Jurkat, Clone E6-1 (cell line): ENCODE measurements at regions not wholly inside any gene's neighbourhood (a gene's known extent, or its start where the extent isn't known, plus 50 kb on each side); places are given as distances from the start of the nearest gene placed in this dataset.
"Not testable (repeated sequence)": the region's sequence is repeated elsewhere in the genome, so short reads cannot be mapped to it uniquely, and the experiment has no call there.

ENCODE experiments used
- DNase-seq: peaks from one replicate; pipeline ENCODE4 v3.0.0-alpha.2; 2011; ENCODE audit warnings: low read depth, low spot score
- H3K4me3 ChIP-seq: 2 replicates; pipeline ENCODE4 v1.5.1; 2011; ENCODE audit warnings: mild to moderate bottlenecking, low read length, control low read depth, moderate library complexity

- DNase-seq, result no peak
- H3K4me3 ChIP-seq, result no peak overlapping the region
These were observed 329.3 kb upstream of the IRAK1BP1 start for GRCh38 chr6:78538002-78538401.

- DNase-seq, H3K4me3 ChIP-seq: not testable (repeated sequence)
These were observed 319.7 kb upstream of the IRAK1BP1 start for GRCh38 chr6:78547636-78548035.

- no peak for DNase-seq
These were observed 316.0 kb upstream of the IRAK1BP1 start for GRCh38 chr6:78551361-78551760.

GRCh38 chr6:78552435-78552834 is 314.9 kb upstream of the IRAK1BP1 start:
- no peak for DNase-seq
- no peak overlapping the region for H3K4me3 ChIP-seq

More at GRCh38 chr6:78551361-78551760, 316.0 kb upstream of the IRAK1BP1 start:
- no peak overlapping the region for H3K4me3 ChIP-seq

- H3K4me3 ChIP-seq, result no peak overlapping the region
- DNase-seq, result no peak
These were observed 313.0 kb upstream of the IRAK1BP1 start for GRCh38 chr6:78554341-78554740.

- H3K4me3 ChIP-seq, result no peak overlapping the region
- DNase-seq, result no peak
These were observed 308.3 kb upstream of the IRAK1BP1 start for GRCh38 chr6:78559056-78559455.

- H3K4me3 ChIP-seq, result no peak overlapping the region
- DNase-seq, result no peak
These were observed 306.3 kb upstream of the IRAK1BP1 start for GRCh38 chr6:78561015-78561414.

- H3K4me3 ChIP-seq, result no peak overlapping the region
- DNase-seq, result no peak
These were observed 301.4 kb upstream of the IRAK1BP1 start for GRCh38 chr6:78565997-78566396.

GRCh38 chr6:78570044-78570443 is 297.3 kb upstream of the IRAK1BP1 start:
- no peak for DNase-seq
- H3K4me3 ChIP-seq, result no peak overlapping the region

- no peak for DNase-seq
- no peak overlapping the region for H3K4me3 ChIP-seq
These were observed 289.8 kb upstream of the IRAK1BP1 start for GRCh38 chr6:78577585-78577984.

GRCh38 chr6:78578430-78578829 is 288.9 kb upstream of the IRAK1BP1 start:
- no peak overlapping the region for H3K4me3 ChIP-seq
- DNase-seq, result no peak

GRCh38 chr6:78580923-78581322 is 286.4 kb upstream of the IRAK1BP1 start:
- H3K4me3 ChIP-seq, result no peak overlapping the region
- no peak for DNase-seq

GRCh38 chr6:78583079-78583478 is 284.3 kb upstream of the IRAK1BP1 start:
- H3K4me3 ChIP-seq, result no peak overlapping the region
- DNase-seq, result no peak

GRCh38 chr6:78589436-78589835 is 277.9 kb upstream of the IRAK1BP1 start:
- no peak overlapping the region for H3K4me3 ChIP-seq
- no peak for DNase-seq

- H3K4me3 ChIP-seq, result no peak overlapping the region
- no peak for DNase-seq
These were observed 273.3 kb upstream of the IRAK1BP1 start for GRCh38 chr6:78593898-78594667.

- no peak for DNase-seq
These were observed 272.7 kb upstream of the IRAK1BP1 start for GRCh38 chr6:78594668-78595066.

GRCh38 chr6:78597966-78598365 is 269.4 kb upstream of the IRAK1BP1 start:
- no peak overlapping the region for H3K4me3 ChIP-seq
- DNase-seq, result peak; percentile 23

More at GRCh38 chr6:78594668-78595066, 272.7 kb upstream of the IRAK1BP1 start:
- H3K4me3 ChIP-seq, result no peak overlapping the region

- no peak overlapping the region for H3K4me3 ChIP-seq
- DNase-seq, result no peak
These were observed 268.4 kb upstream of the IRAK1BP1 start for GRCh38 chr6:78598966-78599365.

- DNase-seq, result no peak
- H3K4me3 ChIP-seq, result no peak overlapping the region
These were observed 267.8 kb upstream of the IRAK1BP1 start for GRCh38 chr6:78599526-78599925.

- DNase-seq, result no peak
- H3K4me3 ChIP-seq, result no peak overlapping the region
These were observed 261.4 kb upstream of the IRAK1BP1 start for GRCh38 chr6:78605909-78606446.

- no peak overlapping the region for H3K4me3 ChIP-seq
- no peak for DNase-seq
These were observed 260.2 kb upstream of the IRAK1BP1 start for GRCh38 chr6:78607189-78607588.
